Pancreas (tissue), 10 donors: ENCODE measurements at regions not wholly inside any gene's neighbourhood (a gene's known extent, or its start where the extent isn't known, plus 50 kb on each side); places are given as distances from the start of the nearest gene placed in this dataset.

Experiments used
- ATAC-seq, 4 donors: fragments of 200-7000 bp; cut with Tn5 transposase; one replicate each; pipeline versions ENCODE4 v1.8.0 to v1.9.1; 2020; ENCODE audit warnings: mild to moderate bottlenecking in 4 of 4, moderate library complexity in 4 of 4
- DNase-seq, 6 donors: peaks; one replicate each; pipeline ENCODE4 v3.0.0-alpha.2; 2020
- FAIRE-seq: peaks from 2 replicates; lab custom pipeline; 2012; peaks lifted over from hg19 to GRCh38; lab: Jason Lieb, UNC
- H3K27ac ChIP-seq, 4 donors: fragments of 200-600 bp; sonication (generic); 1 replicate in 3 of 4; 2 replicates in 1 of 4; pipeline versions ENCODE4 v1.5.0 to v1.8.0; 2020
- H3K27me3 ChIP-seq, 4 donors: fragments of 200-600 bp; one replicate each; pipeline ENCODE4 v1.8.0; 2021
- H3K36me3 ChIP-seq, 3 donors: fragments of 200-600 bp; sonication (generic) in 1 of 3; one replicate each; pipeline versions ENCODE4 v1.5.0 to v1.8.0; 2020 to 2021
- H3K4me1 ChIP-seq, 3 donors: fragments of 200-600 bp; one replicate each; pipeline ENCODE4 v1.8.0; 2021
- H3K4me3 ChIP-seq, 4 donors: fragments of 200-600 bp; sonication (generic) in 2 of 4; one replicate each; pipeline versions ENCODE4 v1.5.0 to v1.8.0; 2020 to 2021
- H3K9me3 ChIP-seq, 4 donors: fragments of 200-600 bp; one replicate each; pipeline ENCODE4 v1.8.0; 2021
- CTCF ChIP-seq, 4 donors: fragments of 200-600 bp; sonication (generic) in 3 of 4; IDR thresholded peaks; one replicate each; pipeline versions ENCODE4 v1.5.0 to v1.8.0; 2021; ENCODE audit warnings: antibody characterized with exemption in 4 of 4
- WGBS, 2 donors: extraction: QIAGEN DNeasy Blood & Tissue Kit; methylation state at CpG; one replicate each; pipeline ENCODE4 v1.1.7; 2013; 5-methylcytosine and 5-hydroxymethylcytosine counted together
- intact Hi-C, 3 donors: fragments of 100-400 bp; cut with DNase I; formaldehyde crosslinking; loops; one replicate each; pipeline versions ENCODE4 v1.11.1 to v1.14.2; 2022
- donor health status: healthy with polysubstance abuse.
- donor health status: DM: no; HTN: no; CAD: no; lungs with moderate emphysema.
- donor health status: DM: no; HTN: no; CAD: no.
- donor health status: control.
- donor health status: control.
- donor health status: Bipolar disorder and iron deficiency.
- donor health status: DM: yes; HTN: yes; CAD: no.
- donor health status: DM: no; HTN: no; CAD: no.
- donor health status: DM: no; HTN: no; CAD: no.
- donor health status: DM: yes; HTN: yes; CAD: no.

- ATAC-seq: peak in 1 of 4 donors; percentile 21
- no peaks in the 10 kb centered on the region for H3K36me3 ChIP-seq
- DNase-seq: no peak
- H3K27ac ChIP-seq: peak overlapping the region in 3 of 4 donors; percentile 8 to 62 (median 8)
- no peak for FAIRE-seq
- H3K4me1 ChIP-seq: peaks cover 0 to 7% (median 5%) of the 10 kb centered on the region in 3 donors
- WGBS, 2 donors: 63 to 64% methylated on average over 6 of the region's 6 CpGs
- H3K9me3 ChIP-seq: no peaks in the 10 kb centered on the region
- intact Hi-C loops: no loop called here
- no peak for TF ChIP-seq CTCF (IDR thresholded peaks at IDR 0.05)
- H3K27me3 ChIP-seq: peaks cover 0 to 4% (median 0%) of the 10 kb centered on the region in 4 donors
- H3K4me3 ChIP-seq: no peak overlapping the region
Observed at GRCh38 chr13:80083081-80083852, 257.7 kb downstream of the SPRY2 start.

DNA sequence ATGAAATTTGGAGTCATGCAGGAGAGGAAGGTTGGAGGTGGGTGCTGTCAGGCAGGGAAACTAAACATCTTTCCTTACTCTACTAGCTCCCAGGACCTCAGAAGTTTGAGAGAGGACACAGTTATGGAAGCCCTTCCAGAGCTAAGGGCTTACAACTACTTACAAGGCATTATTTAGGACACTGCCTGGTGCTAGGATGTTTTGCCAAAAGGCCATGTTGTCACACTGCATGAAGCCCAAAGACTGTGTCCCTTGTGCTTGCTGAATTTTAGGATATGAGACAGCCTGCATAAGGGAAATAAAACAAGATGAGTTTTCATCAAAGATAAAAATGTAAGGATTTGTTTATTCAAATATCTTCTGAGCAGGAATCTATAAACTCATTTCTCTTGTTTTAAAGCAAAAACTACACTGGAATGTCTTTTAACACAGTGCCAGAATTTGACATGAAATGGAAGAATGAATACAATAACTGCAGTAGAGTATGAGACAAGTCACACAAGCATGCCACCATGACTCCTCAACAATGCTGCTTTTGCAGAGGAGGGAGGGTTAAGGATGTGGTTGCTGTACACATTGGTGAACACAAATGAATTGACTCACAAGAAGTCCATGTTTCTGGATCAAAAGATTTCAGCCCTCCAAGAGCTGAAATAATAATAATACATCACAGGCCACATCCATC lies 258.4 kb downstream of the SPRY2 start:
- Histone ChIP-seq H3K4me3 (no peak overlapping the region), H3K27me3 (peaks cover 0 to 4% (median 0%) of the 10 kb centered on the region in 4 donors), H3K27ac (no peak overlapping the region), H3K9me3 (no peaks in the 10 kb centered on the region), H3K4me1 (peaks cover 0 to 7% (median 5%) of the 10 kb centered on the region in 3 donors), H3K36me3 (no peaks in the 10 kb centered on the region)
- intact Hi-C loops: no loop called here
- no peak for DNase-seq
- ATAC-seq: no peak
- no peak for TF ChIP-seq CTCF (IDR thresholded peaks at IDR 0.05)
- FAIRE-seq: no peak

GRCh38 chr13:80074811-80075210 lies 266.1 kb downstream of the SPRY2 start:
- no peak for DNase-seq
- no peak for FAIRE-seq
- ATAC-seq: no peak
- intact Hi-C loops: no loop called here
- no peak overlapping the region for H3K27ac ChIP-seq
- peaks cover 0 to under 1% (median 0%) of the 10 kb centered on the region in 3 donors for H3K4me1 ChIP-seq
- TF ChIP-seq CTCF (IDR thresholded peaks at IDR 0.05): no peak
- no peaks in the 10 kb centered on the region for H3K36me3 ChIP-seq
- no peaks in the 10 kb centered on the region for H3K27me3 ChIP-seq
- H3K4me3 ChIP-seq: no peak overlapping the region
- H3K9me3 ChIP-seq: no peaks in the 10 kb centered on the region
- WGBS, 2 donors: 78 to 81% methylated on average over 4 of the region's 4 CpGs

- Histone ChIP-seq H3K4me1 (peaks cover 0 to 4% (median 0%) of the 10 kb centered on the region in 3 donors), H3K9me3 (no peaks in the 10 kb centered on the region), H3K4me3 (no peak overlapping the region), H3K36me3 (no peaks in the 10 kb centered on the region), H3K27me3 (no peaks in the 10 kb centered on the region), H3K27ac (no peak overlapping the region)
- TF ChIP-seq CTCF (IDR thresholded peaks at IDR 0.05): no peak
- FAIRE-seq (no peak), ATAC-seq (no peak), DNase-seq (peak in 1 of 6 donors; percentile 29)
- intact Hi-C loops: no loop called here
- 89 to 92% methylated on average over 13 of the region's 13 CpGs for WGBS, 2 donors
Observed at GRCh38 chr13:80074143-80074752, 266.7 kb downstream of the SPRY2 start.
